D721Med (cell line): ENCODE measurements at regions not wholly inside any gene's neighbourhood (a gene's known extent, or its start where the extent isn't known, plus 50 kb on each side); places are given as distances from the start of the nearest gene placed in this dataset.

Experiments
- DNase-seq: peaks from one replicate; pipeline ENCODE4 v3.0.0; 2011; ENCODE audit warnings: low spot score; ENCODE audit not compliant: insufficient read length
- FAIRE-seq: peaks from 2 replicates; lab custom pipeline; 2011; peaks lifted over from hg19 to GRCh38; lab: Jason Lieb, UNC
- TF ChIP-seq, protein P1 (sequence below): IDR thresholded peaks from 2 replicates; pipeline ENCODE4 v1.5.1; 2012; ENCODE audit warnings: mild to moderate bottlenecking, control low read depth; ENCODE audit not compliant: insufficient read depth; ENCODE audit errors: missing control alignments

GRCh38 chr15:59953392-59953883 lies 50.7 kb upstream of the FOXB1 start:
- no peak for FAIRE-seq
- TF ChIP-seq, protein P1, sequence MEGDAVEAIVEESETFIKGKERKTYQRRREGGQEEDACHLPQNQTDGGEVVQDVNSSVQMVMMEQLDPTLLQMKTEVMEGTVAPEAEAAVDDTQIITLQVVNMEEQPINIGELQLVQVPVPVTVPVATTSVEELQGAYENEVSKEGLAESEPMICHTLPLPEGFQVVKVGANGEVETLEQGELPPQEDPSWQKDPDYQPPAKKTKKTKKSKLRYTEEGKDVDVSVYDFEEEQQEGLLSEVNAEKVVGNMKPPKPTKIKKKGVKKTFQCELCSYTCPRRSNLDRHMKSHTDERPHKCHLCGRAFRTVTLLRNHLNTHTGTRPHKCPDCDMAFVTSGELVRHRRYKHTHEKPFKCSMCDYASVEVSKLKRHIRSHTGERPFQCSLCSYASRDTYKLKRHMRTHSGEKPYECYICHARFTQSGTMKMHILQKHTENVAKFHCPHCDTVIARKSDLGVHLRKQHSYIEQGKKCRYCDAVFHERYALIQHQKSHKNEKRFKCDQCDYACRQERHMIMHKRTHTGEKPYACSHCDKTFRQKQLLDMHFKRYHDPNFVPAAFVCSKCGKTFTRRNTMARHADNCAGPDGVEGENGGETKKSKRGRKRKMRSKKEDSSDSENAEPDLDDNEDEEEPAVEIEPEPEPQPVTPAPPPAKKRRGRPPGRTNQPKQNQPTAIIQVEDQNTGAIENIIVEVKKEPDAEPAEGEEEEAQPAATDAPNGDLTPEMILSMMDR, result no peak
- DNase-seq, result no peak

DNA sequence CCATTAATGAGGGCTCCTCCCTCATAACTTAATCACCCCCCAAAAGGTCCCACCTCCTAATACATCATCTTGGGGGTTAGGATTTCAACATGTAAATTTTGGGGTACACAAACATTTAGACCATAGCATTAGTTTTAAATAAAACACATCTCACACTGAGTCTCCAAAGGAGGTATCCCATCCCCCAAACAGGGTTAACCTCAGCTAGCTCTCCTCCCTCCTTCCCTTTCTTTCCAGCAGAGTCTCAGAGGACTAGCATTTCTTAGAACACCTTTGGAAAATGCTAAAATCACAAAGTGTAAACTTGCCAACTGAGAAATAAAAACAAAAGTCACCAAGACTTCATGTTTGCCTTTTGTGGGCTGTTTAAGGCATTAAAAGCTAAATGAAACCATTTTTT lies 51.2 kb upstream of the FOXB1 start:
- TF ChIP-seq, protein P1, result no peak
- FAIRE-seq, result no peak

GRCh38 chr15:59950603-59951388 lies 53.3 kb upstream of the FOXB1 start:
- no peak for DNase-seq
- TF ChIP-seq, protein P1, result no peak
- no peak for FAIRE-seq

More for the DNA sequence above, 51.2 kb upstream of the FOXB1 start:
- no peak for DNase-seq

DNA sequence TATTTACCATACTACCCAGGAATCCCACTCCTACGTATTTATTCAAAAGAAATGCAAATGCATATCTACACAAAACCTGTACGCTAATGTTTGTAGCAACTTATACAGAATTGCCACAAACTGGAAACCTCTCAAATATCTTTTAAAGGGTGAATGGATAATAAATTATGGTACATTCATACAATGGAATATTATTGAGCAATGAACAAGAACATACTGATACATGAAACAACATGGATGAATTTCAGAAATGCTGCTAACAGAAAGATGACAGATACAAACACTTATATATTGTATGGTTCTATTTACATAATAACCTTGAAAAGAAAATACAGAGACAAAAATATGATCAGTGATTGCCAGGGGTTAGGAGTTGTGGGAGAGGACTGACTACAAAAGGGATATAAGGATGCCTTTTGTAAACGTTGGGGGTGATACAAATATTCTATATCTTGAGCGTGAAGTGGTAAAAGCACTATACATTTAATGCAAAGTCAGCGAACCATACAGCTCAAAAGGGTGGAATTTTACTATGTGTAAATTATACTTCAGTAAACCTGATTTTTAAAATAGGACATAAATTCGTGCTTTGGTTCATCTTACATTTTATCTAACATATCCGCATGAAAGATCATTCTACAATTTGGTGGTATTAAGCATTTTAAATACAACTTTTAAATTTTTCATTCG lies 55.0 kb upstream of the FOXB1 start:
- TF ChIP-seq, protein P1, result no peak
- FAIRE-seq, result no peak
- DNase-seq, result no peak

GRCh38 chr15:59946084-59946483 lies 58.0 kb upstream of the FOXB1 start:
- FAIRE-seq (no peak), DNase-seq (no peak)
- TF ChIP-seq, protein P1, result no peak

DNA sequence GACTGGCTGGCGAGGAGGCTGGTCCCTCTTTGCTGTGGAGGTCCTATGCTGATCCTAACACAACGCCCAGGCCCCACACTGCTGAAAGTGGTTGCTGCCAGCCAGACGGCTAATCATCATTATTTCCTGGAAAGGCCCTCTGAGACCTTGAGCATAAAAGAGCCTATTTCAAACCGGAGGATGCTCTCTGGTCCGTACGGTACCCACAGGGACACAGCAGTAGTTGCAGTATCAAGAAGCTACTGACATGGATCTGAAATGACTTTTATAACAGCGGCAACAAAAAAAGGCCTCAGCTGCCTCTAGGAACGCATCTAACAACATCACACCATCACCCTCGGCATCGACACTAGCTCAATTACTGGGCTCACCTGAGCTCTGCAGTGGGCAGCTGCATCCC lies 59.1 kb upstream of the FOXB1 start:
- FAIRE-seq (no peak), DNase-seq (no peak)
- TF ChIP-seq, protein P1, result no peak
